OCI-LY7 (cell line): ENCODE measurements at regions not wholly inside any gene's neighbourhood (a gene's known extent, or its start where the extent isn't known, plus 50 kb on each side); places are given as distances from the start of the nearest gene placed in this dataset.

Source experiments
- BruUV-seq: library from RNA; stranded (reverse); fragments of 400-500 nt; replicated peaks from 2 replicates; lab custom pipeline; 2021; lab: Mats Ljungman, UMichigan
- CTCF ChIA-PET: fragments of 300-600 bp; sonication (Branson Sonifier 250); formaldehyde crosslinking; loops from one replicate; lab custom pipeline; 2022; ENCODE audit warnings: antibody characterized with exemption; ENCODE audit not compliant: unreplicated experiment; lab: Charles Lee
- POLR2A ChIA-PET: fragments of 300-600 bp; sonication (Branson Sonifier 250); formaldehyde crosslinking; loops from one replicate; lab custom pipeline; 2022; ENCODE audit warnings: antibody characterized with exemption; lab: Charles Lee
- DNase-seq: peaks from one replicate; pipeline ENCODE4 v3.0.0-alpha.2; 2015; ENCODE audit warnings: low spot score
- H2AFZ ChIP-seq: fragments of 200-600 bp; sonication (generic), shearing (Covaris generic); 2 replicates; pipeline ENCODE4 v1.6.1; 2014; ENCODE audit warnings: mild to moderate bottlenecking, antibody characterized with exemption, low read length, moderate library complexity
- H3K27ac ChIP-seq: fragments of 200-600 bp; sonication (generic); 2 replicates; pipeline ENCODE4 v1.5.1; 2014; ENCODE audit warnings: mixed run types, low read depth, mild to moderate bottlenecking, moderate library complexity, low read length, inconsistent platforms; ENCODE audit not compliant: poor library complexity, severe bottlenecking
- H3K36me3 ChIP-seq: fragments of 200-600 bp; sonication (generic); 2 replicates; pipeline ENCODE4 v1.6.1; 2014; ENCODE audit warnings: mild to moderate bottlenecking, antibody characterized with exemption, low read length, moderate library complexity, mixed read lengths; ENCODE audit not compliant: insufficient read depth
- H3K4me1 ChIP-seq: fragments of 200-600 bp; sonication (generic); 2 replicates; pipeline ENCODE4 v1.5.1; 2014; ENCODE audit warnings: mild to moderate bottlenecking, low read length; ENCODE audit not compliant: insufficient read depth, poor library complexity, severe bottlenecking
- H3K4me2 ChIP-seq: fragments of 200-600 bp; sonication (generic); 2 replicates; pipeline ENCODE4 v1.6.1; 2014; ENCODE audit warnings: mild to moderate bottlenecking, low read length
- H3K4me3 ChIP-seq: fragments of 200-600 bp; sonication (generic); 2 replicates; pipeline ENCODE4 v1.5.1; 2014; ENCODE audit warnings: mild to moderate bottlenecking, low read depth, low read length; ENCODE audit not compliant: poor library complexity, severe bottlenecking
- H3K79me2 ChIP-seq: fragments of 200-600 bp; sonication (generic); 2 replicates; pipeline ENCODE4 v1.6.1; 2016; ENCODE audit warnings: low read depth, mild to moderate bottlenecking, low read length, moderate library complexity, mixed read lengths; ENCODE audit not compliant: insufficient read depth
- H3K9me2 ChIP-seq: fragments of 200-600 bp; sonication (generic); 2 replicates; pipeline ENCODE4 v1.6.1; 2016; ENCODE audit warnings: mild to moderate bottlenecking, low read length, mixed read lengths; ENCODE audit not compliant: insufficient read depth
- H3K9me3 ChIP-seq: fragments of 200-600 bp; sonication (generic); 2 replicates; pipeline ENCODE4 v1.6.1; 2014; ENCODE audit warnings: mild to moderate bottlenecking, mixed run types, low read length, mixed read lengths
- H4K20me1 ChIP-seq: fragments of 200-600 bp; sonication (generic); 2 replicates; pipeline ENCODE4 v1.6.1; 2014; ENCODE audit warnings: mild to moderate bottlenecking, antibody characterized with exemption, low read length, moderate library complexity, mixed read lengths; ENCODE audit not compliant: insufficient read depth
- CTCF ChIP-seq: fragments of 200-600 bp; sonication (generic); conservative IDR thresholded peaks from 2 replicates; pipeline ENCODE4 v1.5.1; 2014; ENCODE audit warnings: mild to moderate bottlenecking, antibody characterized with exemption, low read length, moderate library complexity, mixed read lengths
- EZH2phosphoT487 ChIP-seq: fragments of 200-600 bp; sonication (generic); IDR thresholded peaks from 2 replicates; pipeline ENCODE4 v1.6.1; 2018; ENCODE audit warnings: low read depth, borderline replicate concordance, mild to moderate bottlenecking, mixed run types, antibody characterized with exemption, low read length, moderate library complexity, mixed read lengths
- intact Hi-C: fragments of 100-400 bp; cut with micrococcal nuclease; formaldehyde crosslinking; loops from one replicate; pipeline ENCODE4 v1.10.0; 2022; ENCODE audit not compliant: unreplicated experiment

- H3K9me2 ChIP-seq, result no peaks in the 10 kb centered on the region
- no peak for TF ChIP-seq EZH2phosphoT487
- no peak for DNase-seq
- H3K27ac ChIP-seq, result no peak overlapping the region
- no peaks in the 10 kb centered on the region for H3K9me3 ChIP-seq
- H4K20me1 ChIP-seq, result no peaks in the 10 kb centered on the region
- H3K79me2 ChIP-seq, result no peaks in the 10 kb centered on the region
- no peak overlapping the region for H3K4me2 ChIP-seq
- H2AFZ ChIP-seq, result no peak overlapping the region
- no peaks in the 10 kb centered on the region for H3K36me3 ChIP-seq
- ChIA-PET CTCF (interaction anchor here (0.6 kb wide), 1 partner anchor 565 kb away, joined by 3 read pairs; no protein-coding TSS in a partner anchor), POLR2A (interaction anchor here (0.6 to 1.3 kb wide), 3 partner anchors 10 to 476 kb away, joined by 3 to 4 read pairs (median 3); no protein-coding TSS in a partner anchor)
- no peaks in the 10 kb centered on the region for H3K4me1 ChIP-seq
- intact Hi-C loops, result loop anchor here (5.0 to 10.0 kb wide), 3 partner anchors 315 to 683 kb away; no protein-coding TSS in a partner anchor
- no peak overlapping the region for H3K4me3 ChIP-seq
- no TSS peak for BruUV-seq
These were observed 206.5 kb upstream of the FANCL start for GRCh38 chr2:58447586-58447985.

GRCh38 chr2:58441643-58442042, 200.5 kb upstream of the FANCL start:
- H3K9me2 ChIP-seq, result no peaks in the 10 kb centered on the region
- no peaks in the 10 kb centered on the region for H4K20me1 ChIP-seq
- no peaks in the 10 kb centered on the region for H3K4me1 ChIP-seq
- no peak overlapping the region for H3K27ac ChIP-seq
- no peak for DNase-seq
- POLR2A ChIA-PET, result interaction anchor here (0.7 kb wide), 1 partner anchor 771 kb away, joined by 3 read pairs; no protein-coding TSS in a partner anchor
- intact Hi-C loops, result loop anchor here (10.0 kb wide), 1 partner anchor 677 kb away; no protein-coding TSS in a partner anchor
- TF ChIP-seq CTCF, result no peak
- no peak for TF ChIP-seq EZH2phosphoT487
- H2AFZ ChIP-seq, result no peak overlapping the region
- H3K36me3 ChIP-seq, result no peaks in the 10 kb centered on the region
- H3K79me2 ChIP-seq, result no peaks in the 10 kb centered on the region
- no peak overlapping the region for H3K4me3 ChIP-seq
- H3K9me3 ChIP-seq, result no peaks in the 10 kb centered on the region
- CTCF ChIA-PET, result interaction anchor here (0.6 kb wide), 1 partner anchor 51 kb away, joined by 3 read pairs; no protein-coding TSS in a partner anchor
- no peak overlapping the region for H3K4me2 ChIP-seq
- no TSS peak for BruUV-seq

- H3K27ac ChIP-seq, result no peak overlapping the region
- intact Hi-C loops, result no loop called here
- no peak overlapping the region for H3K4me3 ChIP-seq
- no peak overlapping the region for H2AFZ ChIP-seq
- H3K9me3 ChIP-seq, result no peaks in the 10 kb centered on the region
- no peaks in the 10 kb centered on the region for H4K20me1 ChIP-seq
- no peak overlapping the region for H3K4me2 ChIP-seq
- no peak for TF ChIP-seq CTCF
- no peak for TF ChIP-seq EZH2phosphoT487
- ChIA-PET POLR2A (no interaction called here), CTCF (no interaction called here)
- no peaks in the 10 kb centered on the region for H3K36me3 ChIP-seq
- no peak for DNase-seq
- no peaks in the 10 kb centered on the region for H3K79me2 ChIP-seq
- no peaks in the 10 kb centered on the region for H3K9me2 ChIP-seq
- BruUV-seq, result no TSS peak
- H3K4me1 ChIP-seq, result no peaks in the 10 kb centered on the region
These were observed 195.7 kb upstream of the FANCL start for GRCh38 chr2:58436872-58437271.
